H1 (cell line): ENCODE measurements at regions not wholly inside any gene's neighbourhood (a gene's known extent, or its start where the extent isn't known, plus 50 kb on each side); places are given as distances from the start of the nearest gene placed in this dataset.

ENCODE experiments used
- CTCF ChIA-PET: fragments of 300-600 bp; sonication (Branson Sonifier 250); formaldehyde crosslinking; loops from one replicate; lab custom pipeline; 2021; ENCODE audit not compliant: partially characterized antibody; lab: Charles Lee
- POLR2A ChIA-PET: fragments of 300-600 bp; sonication (Branson Sonifier 250); formaldehyde crosslinking; loops from one replicate; lab custom pipeline; 2021; ENCODE audit warnings: inconsistent platforms; ENCODE audit not compliant: partially characterized antibody; lab: Charles Lee
- DNase-seq, 2 experiments: peaks; one replicate each; pipeline versions ENCODE4 v3.0.0 to v3.0.0-alpha.2; 2010 to 2022; ENCODE audit warnings: low spot score in 2 of 2, low read depth in 1 of 2, mixed read lengths in 1 of 2
- FAIRE-seq: peaks from 2 replicates; lab custom pipeline; 2011; peaks lifted over from hg19 to GRCh38; lab: Jason Lieb, UNC
- H2AFZ ChIP-seq: 2 replicates; pipeline ENCODE4 v1.8.1; 2012; ENCODE audit warnings: low read length, inconsistent platforms
- H2AK5ac ChIP-seq: 2 replicates; pipeline ENCODE4 v1.6.1; 2013; ENCODE audit warnings: low read depth, low read length
- H2BK120ac ChIP-seq: replicated peaks from 2 replicates; pipeline ENCODE3; 2013; ENCODE audit warnings: low read depth, low read length, inconsistent platforms
- H2BK12ac ChIP-seq: 2 replicates; pipeline ENCODE4 v1.6.1; 2013; ENCODE audit warnings: low read depth, low read length
- H2BK15ac ChIP-seq: 2 replicates; pipeline ENCODE4 v1.6.1; 2013; ENCODE audit warnings: low read length
- H2BK20ac ChIP-seq: 2 replicates; pipeline ENCODE4 v1.6.1; 2013; ENCODE audit warnings: low read length
- H2BK5ac ChIP-seq: 2 replicates; pipeline ENCODE4 v1.6.1; 2013; ENCODE audit warnings: low read depth, low read length
- H3K14ac ChIP-seq: 2 replicates; pipeline ENCODE4 v1.6.1; 2013; ENCODE audit warnings: inconsistent platforms; ENCODE audit not compliant: insufficient read length
- H3K18ac ChIP-seq: 2 replicates; pipeline ENCODE4 v1.6.1; 2013; ENCODE audit warnings: low read length; ENCODE audit errors: extremely low read depth
- H3K23ac ChIP-seq: 2 replicates; pipeline ENCODE4 v1.6.1; 2013; ENCODE audit warnings: inconsistent platforms; ENCODE audit not compliant: insufficient read length
- H3K23me2 ChIP-seq: 2 replicates; pipeline ENCODE4 v1.6.1; 2013; ENCODE audit warnings: low read depth, low read length
- H3K27ac ChIP-seq: 2 replicates; pipeline ENCODE4 v1.6.1; 2011; ENCODE audit warnings: low read depth, low read length, inconsistent platforms
- H3K27me3 ChIP-seq, 4 experiments: replicated peaks in 1 of 4; 1 replicate in 1 of 4; 2 replicates in 3 of 4; pipeline versions ENCODE4 v1.6.1 to v1.8.1; 2011 to 2013; ENCODE audit warnings: low read length in 3 of 4, mild to moderate bottlenecking in 3 of 4, inconsistent platforms in 2 of 4, mixed read lengths in 2 of 4, moderate library complexity in 1 of 4; ENCODE audit not compliant: control insufficient read depth in 3 of 4, insufficient read depth in 3 of 4; ENCODE audit errors: extremely low read depth in 1 of 4
- H3K36me3 ChIP-seq, 4 experiments: 2 replicates each; pipeline versions ENCODE4 v1.6.1 to v1.8.1; 2011 to 2013; ENCODE audit warnings: mild to moderate bottlenecking in 4 of 4, low read length in 3 of 4, moderate library complexity in 2 of 4, control low read depth in 1 of 4, inconsistent platforms in 1 of 4; ENCODE audit not compliant: insufficient read depth in 4 of 4, control insufficient read depth in 2 of 4
- H3K4ac ChIP-seq: replicated peaks from 2 replicates; pipeline ENCODE3; 2013; ENCODE audit warnings: low read length, low read depth, mixed read lengths, inconsistent platforms; ENCODE audit not compliant: insufficient read length
- H3K4me1 ChIP-seq, 4 experiments: replicated peaks in 1 of 4; 1 replicate in 1 of 4; 2 replicates in 3 of 4; pipeline versions ENCODE4 v1.6.1 to v1.8.1; 2011 to 2013; ENCODE audit warnings: low read length in 3 of 4, inconsistent platforms in 2 of 4, mixed read lengths in 1 of 4; ENCODE audit not compliant: insufficient read depth in 4 of 4, control insufficient read depth in 3 of 4
- H3K4me2 ChIP-seq, 2 experiments: 2 replicates each; pipeline versions ENCODE4 v1.6.1 to v1.8.1; 2011 to 2013; ENCODE audit warnings: low read depth in 2 of 2, low read length in 2 of 2, control low read depth in 1 of 2, inconsistent platforms in 1 of 2, mild to moderate bottlenecking in 1 of 2; ENCODE audit not compliant: insufficient read depth in 1 of 2
- H3K4me3 ChIP-seq, 4 experiments: fragments of 200-600, 300-600 bp in 1 of 4; sonication (generic), shearing (Covaris generic), sonication (Bioruptor Twin) in 1 of 4; 2 replicates each; pipeline versions ENCODE4 v1.5.1 to v1.8.1; 2011 to 2016; ENCODE audit warnings: low read length in 4 of 4, low read depth in 3 of 4, control low read depth in 2 of 4, inconsistent platforms in 2 of 4, mild to moderate bottlenecking in 2 of 4, mixed read lengths in 1 of 4, moderate library complexity in 1 of 4; ENCODE audit not compliant: insufficient read depth in 2 of 4; ENCODE audit errors: extremely low read depth in 1 of 4
- H3K56ac ChIP-seq: replicated peaks from 2 replicates; pipeline ENCODE3; 2013; ENCODE audit warnings: low read depth, mild to moderate bottlenecking, mixed read lengths, low read length, inconsistent platforms; ENCODE audit not compliant: insufficient read length
- H3K79me1 ChIP-seq: 2 replicates; pipeline ENCODE4 v1.6.1; 2013; ENCODE audit warnings: low read depth, low read length, control low read depth
- H3K79me2 ChIP-seq, 2 experiments: 2 replicates each; pipeline versions ENCODE4 v1.6.1 to v1.8.1; 2012 to 2013; ENCODE audit warnings: low read length in 2 of 2, mild to moderate bottlenecking in 2 of 2, inconsistent platforms in 1 of 2; ENCODE audit not compliant: insufficient read depth in 2 of 2, control insufficient read depth in 1 of 2
- H3K9ac ChIP-seq, 4 experiments: replicated peaks in 1 of 4; 1 replicate in 1 of 4; 2 replicates in 3 of 4; pipeline versions ENCODE4 v1.6.1 to v1.8.1; 2011 to 2013; ENCODE audit warnings: low read depth in 3 of 4, low read length in 3 of 4, control low read depth in 2 of 4, mild to moderate bottlenecking in 2 of 4, moderate library complexity in 2 of 4, inconsistent platforms in 1 of 4; ENCODE audit errors: extremely low read depth in 1 of 4
- H3K9me3 ChIP-seq, 2 experiments: 2 replicates each; pipeline versions ENCODE4 v1.6.1 to v1.8.1; 2012 to 2013; ENCODE audit warnings: mild to moderate bottlenecking in 2 of 2, moderate library complexity in 2 of 2, control low read depth in 1 of 2, inconsistent platforms in 1 of 2, low read depth in 1 of 2, low read length in 1 of 2, mixed read lengths in 1 of 2; ENCODE audit not compliant: insufficient read depth in 2 of 2
- H4K20me1 ChIP-seq, 2 experiments: replicated peaks in 1 of 2; 2 replicates each; pipeline versions ENCODE3 to v1.8.1; 2011 to 2013; ENCODE audit warnings: inconsistent platforms in 2 of 2, low read length in 2 of 2, mild to moderate bottlenecking in 1 of 2; ENCODE audit not compliant: insufficient read depth in 2 of 2, control insufficient read depth in 1 of 2
- H4K5ac ChIP-seq: 2 replicates; pipeline ENCODE4 v1.6.1; 2013; ENCODE audit warnings: low read length, low read depth, mixed read lengths, inconsistent platforms; ENCODE audit not compliant: insufficient read length
- H4K8ac ChIP-seq: 2 replicates; pipeline ENCODE4 v1.8.0; 2013; ENCODE audit warnings: mild to moderate bottlenecking, moderate library complexity, low read length, inconsistent platforms; ENCODE audit not compliant: insufficient read depth; ENCODE audit errors: extremely low read depth
- H4K91ac ChIP-seq: replicated peaks from 2 replicates; pipeline ENCODE3; 2013; ENCODE audit warnings: low read length, mixed read lengths, inconsistent platforms; ENCODE audit not compliant: insufficient read length
- E2F6 ChIP-seq: IDR thresholded peaks from 2 replicates; pipeline ENCODE4 v1.6.1; 2012; ENCODE audit warnings: inconsistent platforms
- SIN3A ChIP-seq, 2 experiments: IDR thresholded peaks in 1 of 2; conservative IDR thresholded peaks in 1 of 2; 2 replicates each; pipeline ENCODE4 v1.6.1; 2011 to 2012; ENCODE audit warnings: low read length in 2 of 2, improper control_type of control experiment in 1 of 2, low read depth in 1 of 2, mild to moderate bottlenecking in 1 of 2
- WGBS, 2 experiments: shearing (Covaris generic) in 1 of 2; methylation state at CpG; one replicate each; pipeline versions ENCODE4 v1.1.6 to v1.1.7; 2013 to 2015; ENCODE audit warnings: low lambda C conversion rate in 2 of 2, mixed read lengths in 2 of 2, inconsistent platforms in 1 of 2, low coverage in 1 of 2, missing lambda C conversion rate in 1 of 2; ENCODE audit not compliant: insufficient replicate concordance in 2 of 2, insufficient coverage in 1 of 2, insufficient read length in 1 of 2; ENCODE audit errors: extremely low coverage in 1 of 2, missing lambda C conversion rate in 1 of 2; 5-methylcytosine and 5-hydroxymethylcytosine counted together

- no peak overlapping the region for H4K91ac ChIP-seq
- no peak for FAIRE-seq
- H2AFZ ChIP-seq: no peak overlapping the region
- no peaks in the 10 kb centered on the region for H4K20me1 ChIP-seq
- H3K4me2 ChIP-seq: no peak overlapping the region
- no peak overlapping the region for H4K8ac ChIP-seq
- no peaks in the 10 kb centered on the region for H3K27me3 ChIP-seq
- no peak overlapping the region for H3K23ac ChIP-seq
- H3K9me3 ChIP-seq: no peaks in the 10 kb centered on the region; a peak in 1 of 4 replicates
- H2BK20ac ChIP-seq: no peak overlapping the region
- no peak overlapping the region for H2AK5ac ChIP-seq
- no peak overlapping the region for H2BK15ac ChIP-seq
- H3K9ac ChIP-seq: no peak overlapping the region
- no peak overlapping the region for H2BK120ac ChIP-seq
- DNase-seq: no peak
- no peak overlapping the region for H3K14ac ChIP-seq
- no peaks in the 10 kb centered on the region for H3K79me2 ChIP-seq
- H3K4ac ChIP-seq: no peak overlapping the region
- POLR2A ChIA-PET: no interaction called here
- H3K36me3 ChIP-seq: no peaks in the 10 kb centered on the region
- CTCF ChIA-PET: interaction anchor here (1.0 to 4.1 kb wide), 2 partner anchors 14 to 69 kb away, joined by 3 to 28 read pairs; no protein-coding TSS in a partner anchor
- H4K5ac ChIP-seq: no peak overlapping the region
- no peaks in the 10 kb centered on the region for H3K4me1 ChIP-seq
- H2BK12ac ChIP-seq: no peak overlapping the region
- no peak overlapping the region for H3K4me3 ChIP-seq
- H3K79me1 ChIP-seq: no peaks in the 10 kb centered on the region
- no peak overlapping the region for H3K18ac ChIP-seq
- no peak overlapping the region for H3K56ac ChIP-seq
- H3K27ac ChIP-seq: no peak overlapping the region
- H2BK5ac ChIP-seq: no peak overlapping the region
- no peaks in the 10 kb centered on the region for H3K23me2 ChIP-seq
- WGBS, 2 experiments: 100% methylated on average over 1 of the region's 1 CpG; no CpG with 5 or more reads in 1 of the 2 experiments
- no peak for TF ChIP-seq E2F6
- no peak for TF ChIP-seq SIN3A (conservative IDR thresholded peaks at IDR 0.05 in 1 of 2, IDR thresholded peaks at IDR 0.05 in 1 of 2; ENCODE audit: low read depth in 1 of 2, low read length in 2 of 2)
Measured at GRCh38 chr5:114221807-114222206, 140.1 kb upstream of the KCNN2 start.
